RPMI7951 (cell line): ENCODE measurements at regions not wholly inside any gene's neighbourhood (a gene's known extent, or its start where the extent isn't known, plus 50 kb on each side); places are given as distances from the start of the nearest gene placed in this dataset.

ENCODE experiments used
- DNase-seq: peaks from one replicate; pipeline ENCODE4 v3.0.0-alpha.2; 2012; ENCODE audit warnings: low read depth

- peak; percentile 70 for DNase-seq
Observed at GRCh38 chr1:56190806-56191365, 388.5 kb downstream of the PLPP3 start.

- DNase-seq = no peak
Observed at GRCh38 chr1:56189946-56190805, 389.2 kb downstream of the PLPP3 start.

- no peak for DNase-seq
Observed at GRCh38 chr1:56189454-56189853, 389.9 kb downstream of the PLPP3 start.

GRCh38 chr1:56188855-56189254, 390.5 kb downstream of the PLPP3 start:
- no peak for DNase-seq

GRCh38 chr1:56188221-56188620, 391.1 kb downstream of the PLPP3 start:
- no peak for DNase-seq

GRCh38 chr1:56187405-56187804, 392.0 kb downstream of the PLPP3 start:
- DNase-seq = no peak

- no peak for DNase-seq
Observed at GRCh38 chr1:56185493-56185892, 393.9 kb downstream of the PLPP3 start.

- DNase-seq = no peak
Observed at GRCh38 chr1:56183151-56183550, 396.2 kb downstream of the PLPP3 start.

GRCh38 chr1:56180520-56181190, 398.7 kb downstream of the PLPP3 start:
- peak; percentile 55 for DNase-seq

GRCh38 chr1:56179543-56179942, 399.8 kb downstream of the PLPP3 start:
- DNase-seq = no peak

- no peak for DNase-seq
Observed at GRCh38 chr1:56175211-56175610, 404.2 kb downstream of the PLPP3 start.

- peak; percentile 31 for DNase-seq
Observed at GRCh38 chr1:56174176-56174885, 405.0 kb downstream of the PLPP3 start.

GRCh38 chr1:56173736-56174135, 405.6 kb downstream of the PLPP3 start:
- DNase-seq = no peak

- no peak for DNase-seq
Observed at GRCh38 chr1:56171670-56172069, 407.7 kb downstream of the PLPP3 start.

- no peak for DNase-seq
Observed at GRCh38 chr1:56170784-56171320, 408.5 kb downstream of the PLPP3 start.

- DNase-seq = peak; percentile 33
Observed at GRCh38 chr1:56169856-56170255, 409.5 kb downstream of the PLPP3 start.

GRCh38 chr1:56168176-56168575, 411.2 kb downstream of the PLPP3 start:
- no peak for DNase-seq

- DNase-seq = no peak
Observed at GRCh38 chr1:56167596-56167995, 411.8 kb downstream of the PLPP3 start.

GRCh38 chr1:56160773-56161315, 418.5 kb downstream of the PLPP3 start:
- DNase-seq = no peak

- DNase-seq = no peak
Observed at GRCh38 chr1:56156971-56157876, 422.1 kb downstream of the PLPP3 start.

- no peak for DNase-seq
Observed at GRCh38 chr1:56153276-56153675, 426.1 kb downstream of the PLPP3 start.
